NCI-H2171 treated with DMSO at 0.1 percent for 48 hours (cell line): ENCODE measurements at regions not wholly inside any gene's neighbourhood (a gene's known extent, or its start where the extent isn't known, plus 50 kb on each side); places are given as distances from the start of the nearest gene placed in this dataset.

Experiments
- DNase-seq: peaks from one replicate; lab custom pipeline; 2025; lab: John Stamatoyannopoulos, UW

DNA sequence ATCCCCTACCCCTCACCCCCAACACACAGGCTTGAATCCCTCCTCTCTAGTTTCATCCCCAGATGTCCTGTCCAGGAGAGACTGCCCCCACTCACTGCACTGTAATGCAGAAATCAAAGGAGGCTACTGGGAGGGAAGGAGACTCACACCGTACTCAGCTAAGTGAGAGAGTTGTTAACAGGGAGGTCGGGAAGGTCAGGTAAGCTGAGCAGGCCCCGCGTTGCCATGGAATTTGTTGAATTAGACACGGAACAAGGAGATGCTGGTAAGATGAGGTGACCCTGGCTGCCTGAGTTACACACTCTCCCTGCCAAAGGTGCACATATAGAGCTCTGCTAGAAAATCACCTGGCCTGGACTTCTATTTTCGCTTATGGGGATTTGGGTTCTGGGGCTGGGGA is 197.9 kb downstream of the NXPE2 start:
- DNase-seq: no peak

DNA sequence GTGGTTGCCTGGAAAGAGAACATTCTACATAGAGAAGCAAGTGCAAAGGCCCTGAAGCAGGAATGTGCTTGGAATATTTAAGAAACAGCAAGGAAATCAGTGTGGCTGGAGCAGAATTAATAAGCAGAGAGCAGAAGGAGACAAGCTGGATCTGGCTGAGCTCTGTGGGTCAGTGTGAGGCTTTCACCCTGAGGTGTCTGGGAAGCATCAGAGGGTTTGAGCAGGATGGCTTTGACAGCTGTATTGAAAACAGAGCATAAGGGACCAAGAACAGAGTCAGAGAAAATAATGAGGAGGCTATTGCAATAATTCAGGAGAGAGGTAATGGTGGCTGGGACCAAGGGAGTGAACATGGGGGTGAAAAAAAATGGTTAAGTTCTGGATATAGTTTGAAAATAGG is 199.6 kb downstream of the NXPE2 start:
- no peak for DNase-seq

- DNase-seq: no peak
Observed at GRCh38 chr11:114880442-114880841, 202.1 kb downstream of the NXPE2 start.

- peak; percentile 50 for DNase-seq
Observed at GRCh38 chr11:114883472-114883871, 205.1 kb downstream of the NXPE2 start.

DNA sequence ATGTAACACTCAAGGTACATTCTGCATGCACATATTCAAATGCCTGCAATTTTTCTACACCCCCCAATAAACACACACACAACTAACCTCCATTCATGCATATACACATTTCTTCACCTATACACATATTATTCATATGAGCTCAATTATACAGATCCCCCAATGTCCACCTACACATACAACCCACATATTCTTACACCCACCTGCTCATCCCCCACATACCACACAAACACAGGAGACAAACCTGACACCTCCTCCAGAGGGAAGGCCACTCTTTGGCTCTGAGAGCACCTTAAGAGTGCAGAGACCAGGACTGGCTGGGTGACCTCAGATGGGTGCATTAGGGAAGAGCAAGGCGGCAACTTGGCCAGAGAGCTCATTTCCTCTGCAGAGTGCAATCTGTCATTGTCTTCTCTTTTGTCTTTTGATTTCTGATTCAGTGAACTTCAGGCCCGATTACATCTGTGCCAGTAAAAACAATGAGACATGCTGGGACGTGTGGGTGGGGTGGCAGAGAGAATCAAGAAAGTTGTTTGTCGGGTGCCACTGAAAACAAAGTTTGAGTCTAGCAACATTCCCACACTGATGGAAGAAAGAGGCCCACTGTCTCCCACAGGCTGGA is 208.4 kb downstream of the NXPE2 start:
- peak; percentile 51 for DNase-seq

DNA sequence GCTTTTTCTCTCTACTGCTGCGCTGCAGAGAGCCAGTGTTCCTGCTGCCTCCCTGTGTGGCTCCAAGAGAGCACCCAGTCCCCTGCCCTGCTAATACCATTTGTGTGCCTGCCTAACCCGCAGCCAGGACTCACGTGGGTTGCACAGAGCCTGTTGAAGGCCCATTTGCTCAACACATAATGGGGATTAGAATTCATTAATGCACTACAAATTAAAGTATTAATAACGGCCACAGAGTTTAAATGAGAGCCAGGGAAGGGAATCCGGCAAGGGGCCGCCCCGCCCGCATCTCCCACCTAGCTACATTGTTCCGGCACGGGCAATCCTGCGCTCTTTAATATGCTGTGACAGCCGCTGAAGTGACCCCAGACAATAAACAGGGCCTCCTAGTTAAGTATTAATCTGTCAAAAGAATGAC is 211.3 kb downstream of the NXPE2 start:
- DNase-seq: no peak

- DNase-seq: no peak
Observed at GRCh38 chr11:114890038-114890437, 211.7 kb downstream of the NXPE2 start.

- DNase-seq: no peak
Observed at GRCh38 chr11:114891911-114892310, 213.6 kb downstream of the NXPE2 start.

GRCh38 chr11:114892381-114893197 is 214.3 kb downstream of the NXPE2 start:
- no peak for DNase-seq

DNA sequence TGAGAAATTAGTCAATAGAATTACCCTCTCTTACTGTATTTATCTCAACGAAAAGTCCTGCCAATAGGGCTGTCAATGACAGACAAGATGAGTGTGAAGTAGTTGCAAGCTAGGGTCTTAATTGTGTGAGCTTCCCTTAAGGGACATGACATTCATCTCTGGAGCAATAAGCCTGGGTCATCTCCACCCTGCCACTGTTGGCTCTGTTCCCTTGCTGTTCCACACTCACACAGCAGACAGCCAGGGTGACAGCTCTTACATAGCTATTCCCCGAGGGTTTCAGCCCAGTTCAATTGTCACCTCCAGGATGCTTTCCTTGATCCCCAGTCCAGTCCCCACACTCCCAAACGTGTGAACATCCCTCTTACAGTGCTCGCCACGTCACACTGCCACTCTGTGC is 215.0 kb downstream of the NXPE2 start:
- no peak for DNase-seq

DNA sequence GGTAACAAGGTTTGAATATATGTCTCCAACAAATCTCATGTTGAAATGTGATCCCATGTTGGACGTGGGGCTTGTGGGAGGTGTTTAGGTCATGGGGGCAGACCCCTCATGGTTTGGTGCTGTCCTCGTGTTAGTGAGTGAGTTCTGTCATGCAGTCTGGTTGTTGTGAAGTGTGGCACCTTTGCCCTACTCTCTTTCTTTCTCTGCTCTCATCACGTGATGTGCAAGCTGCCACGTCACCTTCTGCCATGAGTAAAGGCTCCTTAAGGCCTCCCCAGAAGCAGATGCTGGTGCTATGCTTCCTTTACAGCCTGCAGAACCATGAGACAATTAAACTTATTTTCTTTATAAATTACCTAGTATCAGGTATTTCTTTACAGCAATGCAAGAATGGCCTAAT is 218.3 kb downstream of the NXPE2 start:
- peak; percentile 5 for DNase-seq

DNA sequence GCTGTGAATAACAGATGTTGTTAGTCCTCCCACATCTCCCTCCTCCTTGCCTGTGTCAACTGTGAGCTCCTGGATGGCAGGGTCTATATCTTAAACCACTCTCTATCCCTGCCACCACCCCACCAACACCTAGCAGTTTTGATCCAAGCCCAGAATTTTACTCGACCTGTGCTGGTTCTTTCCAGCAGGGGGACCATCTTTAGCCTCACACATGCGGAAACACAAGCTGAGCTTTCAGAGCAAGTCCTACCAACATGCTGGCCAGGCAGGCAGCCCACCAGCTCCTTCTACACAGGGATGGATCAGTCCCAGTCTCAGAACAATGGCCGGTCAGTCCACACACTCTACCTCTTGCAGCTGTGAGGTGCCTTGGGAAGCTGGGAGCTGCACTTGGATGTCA is 231.5 kb downstream of the NXPE2 start:
- no peak for DNase-seq

GRCh38 chr11:114912826-114913225 is 234.5 kb downstream of the NXPE2 start:
- DNase-seq: no peak

- DNase-seq: no peak
Observed at GRCh38 chr11:114914231-114915005, 236.1 kb downstream of the NXPE2 start.

DNA sequence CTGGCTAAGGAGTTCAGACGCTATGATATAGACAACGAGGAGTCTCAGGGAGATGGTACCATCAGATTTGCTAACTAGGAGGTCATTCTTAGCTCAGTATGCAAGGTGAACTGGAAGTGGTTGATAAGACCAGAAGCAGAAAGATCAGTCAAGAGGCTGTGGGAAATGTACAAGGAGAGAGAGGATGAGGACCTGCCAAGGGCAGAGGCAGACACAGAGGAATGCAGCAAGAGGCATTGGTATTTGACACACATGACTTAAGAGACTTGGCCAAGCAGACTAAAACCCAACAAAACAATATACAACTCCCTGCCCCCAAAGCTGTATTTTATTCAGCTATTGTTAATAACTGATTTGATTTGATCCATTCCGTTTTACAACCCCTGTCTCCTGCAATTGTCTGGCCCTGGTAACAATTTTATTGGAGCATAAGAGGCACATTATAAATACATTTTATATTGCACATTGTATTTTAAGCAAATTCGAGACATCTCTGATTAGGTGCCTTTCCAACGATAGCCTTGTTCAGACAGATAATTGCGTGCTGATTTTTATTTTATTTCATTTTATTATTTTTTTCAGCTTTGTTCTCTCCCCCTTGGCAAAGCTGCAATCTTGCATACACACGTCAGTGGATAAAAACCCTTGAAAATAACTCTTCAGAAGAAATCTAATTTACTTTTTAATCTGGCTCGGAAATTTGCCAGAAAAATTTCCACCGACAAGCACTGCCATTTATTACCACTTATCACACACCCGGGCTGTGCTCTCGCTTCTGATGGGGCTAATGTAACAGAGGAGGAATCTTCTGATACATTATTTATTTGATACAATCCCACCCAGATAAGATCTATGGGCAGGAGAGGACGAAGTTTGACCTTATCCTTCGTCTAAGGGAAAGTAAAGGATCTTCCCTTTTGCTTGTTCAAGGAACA is 237.8 kb downstream of the NXPE2 start:
- no peak for DNase-seq

GRCh38 chr11:114918286-114918685 is 240.0 kb downstream of the NXPE2 start:
- DNase-seq: no peak

DNA sequence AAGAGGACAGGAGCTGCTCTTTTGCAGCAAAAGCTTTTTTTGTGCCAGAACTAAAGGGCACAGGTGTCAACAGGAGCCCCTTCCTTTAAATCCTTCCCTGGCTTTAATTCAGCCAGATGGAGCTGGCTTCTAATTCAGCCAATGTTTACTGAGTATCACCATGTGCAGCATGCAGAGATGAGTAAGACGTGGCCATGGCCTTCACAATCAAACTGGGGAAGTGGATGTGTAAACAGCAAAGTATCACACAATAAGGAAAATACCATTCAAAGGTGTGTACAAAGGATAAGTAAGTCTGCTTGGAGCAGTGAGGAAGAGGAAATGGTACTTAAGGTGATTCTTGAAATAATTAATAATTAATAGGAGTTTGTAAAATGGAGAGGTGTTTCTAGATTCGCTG is 243.4 kb downstream of the NXPE2 start:
- no peak for DNase-seq

DNA sequence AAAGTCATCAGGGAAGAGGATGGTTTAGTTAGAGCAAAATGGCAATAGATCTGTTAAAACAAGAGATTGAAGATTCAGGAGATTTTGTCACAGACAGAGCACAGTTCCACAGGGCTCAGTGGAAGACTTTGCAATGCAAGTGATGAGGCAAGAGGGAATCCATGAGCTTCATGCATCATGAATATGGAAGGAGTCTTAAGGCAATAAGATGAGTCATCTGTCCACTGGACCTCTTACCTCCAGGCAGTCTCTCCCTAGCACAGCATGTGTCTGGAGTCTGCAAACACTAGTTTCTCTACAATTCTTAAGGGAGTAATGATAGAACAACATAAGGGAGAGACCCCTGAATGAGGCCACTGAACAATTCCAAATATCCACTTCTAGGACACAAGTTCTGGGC is 245.7 kb downstream of the NXPE2 start:
- no peak for DNase-seq

DNA sequence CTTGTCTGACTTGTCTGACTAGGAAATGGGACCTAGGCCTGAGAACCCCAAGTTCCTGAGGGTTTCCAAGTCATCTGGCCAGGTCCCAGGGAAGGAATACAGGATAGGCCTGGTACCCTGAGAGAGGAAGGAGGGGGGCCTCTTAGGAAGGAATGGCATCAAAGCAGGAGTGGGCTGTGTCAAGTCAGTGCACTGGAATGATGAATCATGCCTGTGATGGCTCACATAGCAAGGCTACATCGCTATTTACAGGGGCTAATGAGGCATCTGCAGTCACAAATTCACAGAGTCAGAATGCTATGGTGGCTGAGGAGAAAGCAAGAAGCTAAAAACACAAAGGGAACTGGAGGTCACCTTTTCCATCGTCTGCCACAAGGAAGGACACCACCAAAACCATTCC is 247.3 kb downstream of the NXPE2 start:
- no peak for DNase-seq

- DNase-seq: peak; percentile 77
Observed at GRCh38 chr11:114928260-114928870, 250.0 kb downstream of the NXPE2 start.

- DNase-seq: no peak
Observed at GRCh38 chr11:114929351-114930000, 251.1 kb downstream of the NXPE2 start.
